Breast epithelium (tissue), 4 donors: ENCODE measurements at regions not wholly inside any gene's neighbourhood (a gene's known extent, or its start where the extent isn't known, plus 50 kb on each side); places are given as distances from the start of the nearest gene placed in this dataset.

Experiments
- DNase-seq, 2 donors: peaks; one replicate each; pipeline ENCODE4 v3.0.0-alpha.2; 2019; ENCODE audit warnings: low spot score in 2 of 2
- H3K27ac ChIP-seq, 2 donors: fragments of 200-600 bp; sonication (generic) in 1 of 2; one replicate each; pipeline ENCODE4 v1.5.1; 2016 to 2019; ENCODE audit warnings: mild to moderate bottlenecking in 1 of 2
- H3K27me3 ChIP-seq, 2 donors: fragments of 200-600 bp; sonication (generic) in 1 of 2; one replicate each; pipeline versions ENCODE4 v1.5.1 to v1.6.0; 2017 to 2019; ENCODE audit warnings: control low read depth in 1 of 2, mild to moderate bottlenecking in 1 of 2
- H3K36me3 ChIP-seq: fragments of 200-600 bp; one replicate; pipeline ENCODE4 v1.5.1; 2019
- H3K4me1 ChIP-seq, 2 donors: fragments of 200-600 bp; sonication (generic); one replicate each; pipeline ENCODE4 v1.5.1; 2016 to 2019; ENCODE audit warnings: control low read depth in 1 of 2
- H3K4me3 ChIP-seq, 3 donors: fragments of 200-600 bp; sonication (generic); 1 replicate in 2 of 3; 2 replicates in 1 of 3; pipeline ENCODE4 v1.5.1; 2016 to 2019; ENCODE audit warnings: mild to moderate bottlenecking in 3 of 3, moderate library complexity in 2 of 3
- H3K9me3 ChIP-seq, 2 donors: fragments of 200-600 bp; sonication (generic) in 1 of 2; one replicate each; pipeline ENCODE4 v1.5.1; 2016 to 2019; ENCODE audit warnings: control low read depth in 1 of 2
- POLR2A ChIP-seq: fragments of 450-650 bp; IDR thresholded peaks from one replicate; pipeline ENCODE4 v1.6.1; 2016; ENCODE audit warnings: antibody characterized with exemption, mild to moderate bottlenecking, moderate library complexity
- POLR2AphosphoS5 ChIP-seq, 3 donors: sonication (generic); formaldehyde crosslinking; IDR thresholded peaks; one replicate each; pipeline ENCODE4 v1.6.1; 2017; ENCODE audit warnings: antibody characterized with exemption in 3 of 3
- intact Hi-C: fragments of 100-400 bp; cut with DNase I; formaldehyde crosslinking; loops from one replicate; pipeline ENCODE4 v1.15.1; 2023; ENCODE audit warnings: low total_unique reads
- TF ChIP-seq, protein P1 (sequence below), 3 donors: fragments of 450-650 bp; IDR thresholded peaks; one replicate each; pipeline ENCODE4 v1.5.1; 2016 to 2017; ENCODE audit warnings: antibody characterized with exemption in 3 of 3, mild to moderate bottlenecking in 3 of 3, moderate library complexity in 3 of 3

DNA sequence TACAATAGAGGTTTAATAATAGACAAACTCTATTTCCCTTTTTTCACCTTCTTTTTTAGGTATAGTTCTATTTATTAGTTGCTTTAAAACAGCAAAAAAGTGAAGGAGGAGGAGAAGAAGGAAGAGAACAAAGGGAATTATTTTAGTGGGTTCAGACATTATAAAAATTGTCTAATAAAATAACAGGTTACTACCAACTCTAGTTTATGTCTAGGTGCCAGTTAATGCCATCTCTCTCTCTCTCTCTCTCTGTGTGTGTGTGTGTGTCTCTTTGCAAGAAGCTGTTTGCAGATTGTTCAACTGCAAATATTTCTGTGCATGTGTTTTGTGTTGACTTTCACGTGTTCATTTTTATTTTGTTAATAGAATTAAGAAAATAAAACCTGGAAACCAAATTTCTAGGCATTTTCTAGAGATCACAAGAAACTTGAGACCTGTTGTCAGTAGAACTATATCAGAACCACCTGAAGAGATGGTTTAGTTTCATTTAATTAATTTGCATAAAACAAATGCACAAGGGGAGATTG lies 313.5 kb upstream of the SGK1 start:
- Histone ChIP-seq H3K36me3 (no peaks in the 10 kb centered on the region), H3K4me3 (no peak overlapping the region), H3K27me3 (no peaks in the 10 kb centered on the region), H3K9me3 (no peaks in the 10 kb centered on the region), H3K27ac (no peak overlapping the region), H3K4me1 (no peaks in the 10 kb centered on the region)
- DNase-seq, result no peak
- intact Hi-C loops, result no loop called here
- TF ChIP-seq POLR2AphosphoS5 (IDR thresholded peaks at IDR 0.05), result no peak
- TF ChIP-seq, protein P1, sequence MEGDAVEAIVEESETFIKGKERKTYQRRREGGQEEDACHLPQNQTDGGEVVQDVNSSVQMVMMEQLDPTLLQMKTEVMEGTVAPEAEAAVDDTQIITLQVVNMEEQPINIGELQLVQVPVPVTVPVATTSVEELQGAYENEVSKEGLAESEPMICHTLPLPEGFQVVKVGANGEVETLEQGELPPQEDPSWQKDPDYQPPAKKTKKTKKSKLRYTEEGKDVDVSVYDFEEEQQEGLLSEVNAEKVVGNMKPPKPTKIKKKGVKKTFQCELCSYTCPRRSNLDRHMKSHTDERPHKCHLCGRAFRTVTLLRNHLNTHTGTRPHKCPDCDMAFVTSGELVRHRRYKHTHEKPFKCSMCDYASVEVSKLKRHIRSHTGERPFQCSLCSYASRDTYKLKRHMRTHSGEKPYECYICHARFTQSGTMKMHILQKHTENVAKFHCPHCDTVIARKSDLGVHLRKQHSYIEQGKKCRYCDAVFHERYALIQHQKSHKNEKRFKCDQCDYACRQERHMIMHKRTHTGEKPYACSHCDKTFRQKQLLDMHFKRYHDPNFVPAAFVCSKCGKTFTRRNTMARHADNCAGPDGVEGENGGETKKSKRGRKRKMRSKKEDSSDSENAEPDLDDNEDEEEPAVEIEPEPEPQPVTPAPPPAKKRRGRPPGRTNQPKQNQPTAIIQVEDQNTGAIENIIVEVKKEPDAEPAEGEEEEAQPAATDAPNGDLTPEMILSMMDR (IDR thresholded peaks at IDR 0.05), result no peak
- no peak for TF ChIP-seq POLR2A

DNA sequence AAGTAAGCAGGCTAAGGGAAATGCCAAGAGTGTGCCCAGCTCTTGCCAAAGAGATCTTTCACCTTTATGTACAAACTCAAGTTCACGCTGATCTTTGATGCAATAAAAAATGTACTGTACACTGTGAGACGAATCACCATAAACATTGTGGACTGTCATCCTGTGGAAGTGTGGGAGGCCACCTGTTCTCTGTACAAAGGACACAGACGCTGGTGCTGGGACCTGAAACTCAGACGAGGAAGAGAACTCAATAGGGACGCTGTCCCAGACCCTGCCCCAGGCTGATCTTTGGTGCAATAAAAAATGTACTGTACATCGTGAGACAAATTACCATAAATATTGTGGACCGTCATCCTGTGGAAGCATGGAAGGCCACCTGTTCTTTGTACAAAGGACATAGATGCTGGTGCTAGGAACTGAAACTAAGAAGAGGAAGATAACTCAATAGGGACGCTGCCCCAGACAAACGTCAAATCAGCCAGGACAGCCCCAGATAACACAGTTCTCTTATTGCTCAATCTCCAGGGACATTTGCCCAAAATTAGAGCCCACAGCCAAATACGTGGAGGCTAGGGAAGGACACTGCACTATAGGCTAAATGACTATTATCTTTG lies 312.7 kb upstream of the SGK1 start:
- DNase-seq, result no peak
- Histone ChIP-seq H3K9me3 (no peaks in the 10 kb centered on the region), H3K4me3 (no peak overlapping the region), H3K27ac (peak overlapping the region in 1 of 2 donors; percentile 10), H3K27me3 (no peaks in the 10 kb centered on the region), H3K4me1 (no peaks in the 10 kb centered on the region), H3K36me3 (no peaks in the 10 kb centered on the region)
- TF ChIP-seq POLR2A, result no peak
- TF ChIP-seq, protein P1 (IDR thresholded peaks at IDR 0.05), result no peak
- no peak for TF ChIP-seq POLR2AphosphoS5 (IDR thresholded peaks at IDR 0.05)
- intact Hi-C loops, result no loop called here

DNA sequence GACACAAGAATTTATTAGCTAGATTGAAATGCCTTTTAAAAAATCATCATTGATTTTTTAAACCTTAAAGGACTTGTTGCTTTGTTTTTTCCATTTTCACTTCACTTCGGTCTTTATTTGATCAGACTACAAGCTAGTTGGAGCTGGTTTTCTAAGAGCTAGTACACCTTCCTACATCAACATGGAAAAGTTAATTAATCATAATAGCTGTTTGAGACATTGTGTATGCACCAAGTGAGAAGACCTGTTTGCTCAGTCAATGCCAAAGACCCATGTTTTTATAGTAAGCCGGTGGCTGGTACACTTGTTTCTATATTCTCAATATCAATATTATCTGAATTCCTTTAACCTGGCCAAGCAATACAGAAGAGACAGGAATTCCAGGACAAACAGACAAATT lies 310.2 kb upstream of the SGK1 start:
- no peak for DNase-seq
- no peaks in the 10 kb centered on the region for H3K36me3 ChIP-seq
- H3K4me3 ChIP-seq, result no peak overlapping the region
- TF ChIP-seq POLR2AphosphoS5 (IDR thresholded peaks at IDR 0.05) (no peak), POLR2A (no peak)
- TF ChIP-seq, protein P1 (IDR thresholded peaks at IDR 0.05), result no peak
- no peaks in the 10 kb centered on the region for H3K9me3 ChIP-seq
- intact Hi-C loops, result no loop called here
- H3K27ac ChIP-seq, result no peak overlapping the region
- no peaks in the 10 kb centered on the region for H3K4me1 ChIP-seq
- no peaks in the 10 kb centered on the region for H3K27me3 ChIP-seq

DNA sequence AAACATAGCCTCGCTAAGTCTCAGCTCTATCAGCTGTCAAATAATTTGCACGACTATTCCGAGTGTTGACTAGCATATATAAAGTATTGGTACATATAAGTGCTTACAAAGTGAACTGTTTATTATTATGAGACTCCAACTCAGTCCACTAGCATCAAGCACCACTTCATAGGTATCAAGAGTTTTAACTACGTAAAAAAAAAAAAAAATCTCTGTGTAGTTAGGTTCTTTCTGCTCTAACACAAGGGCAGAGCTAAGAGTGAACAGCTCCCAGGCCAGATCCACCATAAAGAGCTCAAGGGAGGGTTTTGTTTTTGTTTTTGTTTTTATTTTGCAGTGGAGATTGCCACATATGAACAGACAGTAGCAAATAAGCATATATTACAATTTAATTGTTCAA lies 309.8 kb upstream of the SGK1 start:
- no peaks in the 10 kb centered on the region for H3K9me3 ChIP-seq
- no peak overlapping the region for H3K27ac ChIP-seq
- no peaks in the 10 kb centered on the region for H3K27me3 ChIP-seq
- no peaks in the 10 kb centered on the region for H3K36me3 ChIP-seq
- H3K4me1 ChIP-seq, result no peaks in the 10 kb centered on the region
- TF ChIP-seq, protein P1 (IDR thresholded peaks at IDR 0.05), result no peak
- TF ChIP-seq POLR2A, result no peak
- no peak for TF ChIP-seq POLR2AphosphoS5 (IDR thresholded peaks at IDR 0.05)
- DNase-seq, result no peak
- no peak overlapping the region for H3K4me3 ChIP-seq
- intact Hi-C loops, result no loop called here

DNA sequence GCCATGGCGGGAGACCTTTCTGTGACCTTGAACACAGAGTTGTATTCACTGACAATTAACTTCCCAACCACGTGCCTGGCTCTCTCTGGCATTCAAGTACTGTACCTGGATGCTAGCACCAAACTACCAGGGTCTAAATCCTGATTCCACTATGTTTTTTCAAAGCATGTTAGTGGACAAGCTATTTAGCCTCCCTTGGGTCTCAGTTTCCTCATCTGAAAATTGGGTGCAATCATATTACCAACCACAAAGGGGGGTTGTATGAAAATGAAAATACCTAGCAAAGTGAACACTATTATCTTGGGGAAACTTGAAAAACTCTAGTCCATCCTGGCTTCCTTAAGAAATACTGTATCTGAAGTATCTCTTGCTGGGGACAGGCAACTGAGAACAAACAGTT lies 308.7 kb upstream of the SGK1 start:
- no peak overlapping the region for H3K4me3 ChIP-seq
- peak overlapping the region; percentile 59 for H3K27ac ChIP-seq
- TF ChIP-seq POLR2A, result no peak
- no peak for TF ChIP-seq POLR2AphosphoS5 (IDR thresholded peaks at IDR 0.05)
- TF ChIP-seq, protein P1 (IDR thresholded peaks at IDR 0.05), result no peak
- no peaks in the 10 kb centered on the region for H3K9me3 ChIP-seq
- no peak for DNase-seq
- no peaks in the 10 kb centered on the region for H3K27me3 ChIP-seq
- H3K4me1 ChIP-seq, result no peaks in the 10 kb centered on the region
- intact Hi-C loops, result no loop called here
- no peaks in the 10 kb centered on the region for H3K36me3 ChIP-seq
